MM.1S (cell line): ENCODE measurements at regions not wholly inside any gene's neighbourhood (a gene's known extent, or its start where the extent isn't known, plus 50 kb on each side); places are given as distances from the start of the nearest gene placed in this dataset.

ENCODE experiments used
- CTCF ChIP-seq: fragments of 300-600 bp; sonication (generic); IDR thresholded peaks from 2 replicates; pipeline ENCODE4 v1.5.1; 2016; ENCODE audit warnings: antibody characterized with exemption, low read length, mixed read lengths
- EZH2 ChIP-seq: fragments of 300-600 bp; sonication (generic); optimal IDR thresholded peaks from 2 replicates; pipeline ENCODE3; 2017; ENCODE audit warnings: low read depth, mild to moderate bottlenecking, antibody characterized with exemption, low read length, mixed read lengths
- EZH2phosphoT487 ChIP-seq: fragments of 300-600 bp; sonication (generic); IDR thresholded peaks from 2 replicates; pipeline ENCODE4 v1.6.1; 2018; ENCODE audit warnings: antibody characterized with exemption, low read length

GRCh38 chr4:79064806-79065205, 125.6 kb upstream of the PAQR3 start:
- TF ChIP-seq CTCF = no peak
- no peak for TF ChIP-seq EZH2
- no peak for TF ChIP-seq EZH2phosphoT487
